Ovary (tissue), 7 donors: ENCODE measurements at regions not wholly inside any gene's neighbourhood (a gene's known extent, or its start where the extent isn't known, plus 50 kb on each side); places are given as distances from the start of the nearest gene placed in this dataset.

ENCODE experiments used
- DNase-seq, 5 donors: peaks; one replicate each; pipeline ENCODE4 v3.0.0-alpha.2; 2019 to 2020
- H3K27ac ChIP-seq, 2 donors: fragments of 200-600 bp; one replicate each; pipeline versions ENCODE4 v1.5.1 to v1.8.0; 2019 to 2022
- H3K27me3 ChIP-seq: fragments of 200-600 bp; one replicate; pipeline ENCODE4 v1.8.0; 2022
- H3K36me3 ChIP-seq: fragments of 200-600 bp; sonication (generic); one replicate; pipeline ENCODE4 v1.5.1; 2019
- H3K4me1 ChIP-seq: one replicate; pipeline ENCODE4 v1.8.1; 2013; ENCODE audit warnings: mild to moderate bottlenecking, moderate library complexity; ENCODE audit not compliant: insufficient read depth
- H3K4me3 ChIP-seq: fragments of 200-600 bp; sonication (generic); one replicate; pipeline ENCODE4 v1.5.1; 2017
- H3K9me3 ChIP-seq, 2 donors: fragments of 200-600 bp in 1 of 2; sonication (generic) in 1 of 2; one replicate each; pipeline versions ENCODE4 v1.5.1 to v1.8.1; 2013 to 2019; ENCODE audit warnings: mild to moderate bottlenecking in 1 of 2, moderate library complexity in 1 of 2
- CTCF ChIP-seq, 3 donors: fragments of 450-650 bp in 2 of 3; fragments of 200-600 bp in 1 of 3; IDR thresholded peaks; one replicate each; pipeline versions ENCODE4 v1.5.1 to v1.8.0; 2016 to 2022; ENCODE audit warnings: antibody characterized with exemption in 3 of 3, mild to moderate bottlenecking in 1 of 3
- EP300 ChIP-seq: sonication (generic); formaldehyde crosslinking; IDR thresholded peaks from one replicate; pipeline ENCODE4 v1.6.1; 2017; ENCODE audit warnings: antibody characterized with exemption
- POLR2A ChIP-seq: fragments of 450-650 bp; IDR thresholded peaks from one replicate; pipeline ENCODE4 v1.6.1; 2017; ENCODE audit warnings: antibody characterized with exemption, mild to moderate bottlenecking, moderate library complexity
- WGBS, 3 donors: extraction: QIAGEN DNeasy Blood & Tissue Kit in 1 of 3; methylation state at CpG; one replicate each; pipeline versions ENCODE4 v1.1.5 to v1.1.7; 2013 to 2017; 5-methylcytosine and 5-hydroxymethylcytosine counted together
- intact Hi-C, 4 donors: fragments of 100-400 bp; cut with DNase I; formaldehyde crosslinking; loops; one replicate each; pipeline versions ENCODE4 v1.11.0 to v1.15.1; 2022 to 2023
- donor health status: DM: no; HTN: no; CAD: no; lungs with moderate emphysema.
- donor health status: DM: no; HTN: no; CAD: no.
- donor health status: Bipolar disorder and iron deficiency.
- donor health status: DM: no; HTN: no; CAD: no.
- donor health status: DM: yes; HTN: yes; CAD: no.

GRCh38 chr15:98277602-98278001 is 317.1 kb downstream of the ARRDC4 start:
- H3K4me3 ChIP-seq = no peak overlapping the region
- intact Hi-C loops = no loop called here
- H3K27me3 ChIP-seq = no peaks in the 10 kb centered on the region
- no peaks in the 10 kb centered on the region for H3K36me3 ChIP-seq
- no peak for TF ChIP-seq POLR2A
- no peak for TF ChIP-seq CTCF (IDR thresholded peaks at IDR 0.05)
- TF ChIP-seq EP300 = no peak
- no peak for DNase-seq
- no peak overlapping the region for H3K27ac ChIP-seq
- no peaks in the 10 kb centered on the region for H3K4me1 ChIP-seq
- WGBS, 3 donors = 71 to 77% (median 73%) methylated on average over 6 of the region's 6 CpGs
- H3K9me3 ChIP-seq = no peaks in the 10 kb centered on the region

GRCh38 chr15:98280284-98280975 is 319.9 kb downstream of the ARRDC4 start:
- intact Hi-C loops = no loop called here
- TF ChIP-seq EP300 = no peak
- no peak for TF ChIP-seq CTCF (IDR thresholded peaks at IDR 0.05)
- no peak for TF ChIP-seq POLR2A
- no peak for DNase-seq
- H3K36me3 ChIP-seq = no peaks in the 10 kb centered on the region
- H3K4me1 ChIP-seq = no peaks in the 10 kb centered on the region
- no peaks in the 10 kb centered on the region for H3K27me3 ChIP-seq
- WGBS, 3 donors = 49 to 65% (median 53%) methylated on average over 15 of the region's 15 CpGs
- no peak overlapping the region for H3K27ac ChIP-seq
- H3K4me3 ChIP-seq = no peak overlapping the region
- H3K9me3 ChIP-seq = no peaks in the 10 kb centered on the region

- WGBS, 3 donors = 31 to 48% (median 33%) methylated on average over 3 of the region's 3 CpGs
- DNase-seq = no peak
- no peak overlapping the region for H3K27ac ChIP-seq
- intact Hi-C loops = no loop called here
- no peaks in the 10 kb centered on the region for H3K27me3 ChIP-seq
- H3K4me1 ChIP-seq = no peaks in the 10 kb centered on the region
- no peaks in the 10 kb centered on the region for H3K36me3 ChIP-seq
- no peaks in the 10 kb centered on the region for H3K9me3 ChIP-seq
- H3K4me3 ChIP-seq = no peak overlapping the region
- no peak for TF ChIP-seq CTCF (IDR thresholded peaks at IDR 0.05)
- TF ChIP-seq EP300 = no peak
- TF ChIP-seq POLR2A = no peak
Observed at GRCh38 chr15:98281130-98281529, 320.6 kb downstream of the ARRDC4 start.

GRCh38 chr15:98282656-98283332 is 322.3 kb downstream of the ARRDC4 start:
- intact Hi-C loops = no loop called here
- no peaks in the 10 kb centered on the region for H3K36me3 ChIP-seq

More at GRCh38 chr15:98282656-98283332, 322.3 kb downstream of the ARRDC4 start:
- DNase-seq = no peak
- Histone ChIP-seq H3K4me3 (no peak overlapping the region), H3K4me1 (no peaks in the 10 kb centered on the region), H3K27ac (no peak overlapping the region), H3K9me3 (no peaks in the 10 kb centered on the region), H3K27me3 (no peaks in the 10 kb centered on the region)
- TF ChIP-seq POLR2A (no peak), CTCF (IDR thresholded peaks at IDR 0.05) (no peak), EP300 (no peak)
- WGBS, 3 donors = 48 to 66% (median 61%) methylated on average over 5 of the region's 5 CpGs
